ENCODE measurements at regions not wholly inside any gene's neighbourhood (a gene's known extent, or its start where the extent isn't known, plus 50 kb on each side); places are given as distances from the start of the nearest gene placed in this dataset.

DNA sequence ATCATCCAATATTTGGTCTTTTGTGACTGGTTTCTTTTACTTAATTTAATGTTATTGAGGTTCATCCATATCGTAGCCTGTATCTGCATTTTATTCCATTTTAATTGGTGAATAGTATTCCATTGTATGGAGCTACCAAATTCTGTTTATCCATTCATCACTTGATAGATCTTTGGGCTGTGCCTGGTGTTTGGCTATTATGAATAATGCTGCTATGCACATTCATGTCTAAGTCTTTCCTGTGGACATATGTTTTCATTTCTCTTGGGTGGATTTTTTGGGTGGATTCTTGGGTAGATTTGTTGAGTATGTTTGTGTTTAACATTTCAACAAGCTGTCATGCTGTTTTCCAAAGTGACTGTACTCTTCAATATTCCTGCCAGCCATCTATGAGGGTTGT, 52.5 kb upstream of the NEDD4L start:
- FAIRE-seq, result no peak

DNA sequence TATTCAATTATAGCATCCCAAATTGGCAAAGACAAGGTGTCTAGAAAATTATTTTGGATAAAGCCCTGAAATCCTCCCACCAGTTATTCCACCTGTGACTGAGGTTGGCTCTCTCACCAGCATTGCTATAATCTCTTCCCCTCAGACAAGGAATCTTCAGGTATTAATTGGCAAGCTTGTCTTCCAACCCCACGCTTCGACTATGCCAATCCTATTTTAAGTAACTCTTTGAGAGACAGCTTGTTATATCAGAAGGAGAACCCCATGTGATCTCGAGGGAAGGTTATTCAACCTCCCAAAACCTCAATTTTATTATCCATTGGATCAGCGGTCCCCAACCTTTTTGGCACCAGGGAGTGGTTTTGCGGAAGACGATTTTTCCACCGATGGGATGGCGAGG, 54.5 kb upstream of the NEDD4L start:
- no peak for FAIRE-seq

DNA sequence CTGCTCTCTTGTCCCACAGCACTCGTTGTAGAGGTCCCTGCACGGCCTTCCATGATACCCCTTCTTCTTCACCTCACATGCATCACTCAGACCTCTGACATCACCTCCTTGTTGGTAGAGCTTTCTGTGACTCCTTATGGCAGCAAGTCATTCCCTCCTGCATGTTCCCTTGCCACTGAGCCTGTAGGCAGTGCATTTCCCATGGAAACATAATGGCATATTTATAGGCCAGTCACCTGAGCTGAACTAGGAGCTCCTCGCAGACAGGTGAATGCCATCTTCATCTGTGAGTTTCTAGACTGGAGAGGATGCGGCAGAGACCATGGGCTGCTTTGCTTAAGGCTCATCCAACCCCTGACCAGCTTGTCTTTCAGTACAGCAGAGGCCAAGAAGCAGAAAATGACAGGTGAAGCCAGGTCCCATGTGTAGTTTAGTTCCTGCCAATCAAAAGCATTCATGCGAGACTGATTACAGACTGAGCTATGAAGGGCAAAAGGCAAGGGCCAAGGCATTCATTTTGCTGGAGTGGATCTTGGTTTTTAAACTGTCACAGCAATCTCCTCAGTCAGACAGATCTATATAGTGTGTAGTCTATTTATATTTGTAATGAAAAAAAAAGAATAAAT, 59.4 kb upstream of the NEDD4L start:
- no peak for FAIRE-seq

DNA sequence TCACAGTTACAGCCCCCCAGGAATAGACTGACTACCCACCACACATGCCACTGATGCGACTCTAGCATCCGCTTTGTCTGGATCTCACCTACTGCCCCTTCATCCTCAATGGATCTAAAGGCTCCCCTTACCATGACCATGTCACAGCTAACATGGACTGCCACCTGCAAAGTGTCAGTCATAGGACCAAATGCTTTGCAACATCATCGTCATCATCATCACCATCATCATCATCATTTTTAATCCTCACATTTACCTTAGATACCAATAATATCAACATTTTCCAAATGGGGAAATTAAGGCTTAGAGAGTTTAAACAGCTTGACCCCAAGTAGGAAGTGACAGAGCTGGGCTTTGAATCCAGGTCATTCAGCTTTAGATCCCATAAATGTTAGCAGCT, 60.1 kb upstream of the NEDD4L start:
- no peak for FAIRE-seq

DNA sequence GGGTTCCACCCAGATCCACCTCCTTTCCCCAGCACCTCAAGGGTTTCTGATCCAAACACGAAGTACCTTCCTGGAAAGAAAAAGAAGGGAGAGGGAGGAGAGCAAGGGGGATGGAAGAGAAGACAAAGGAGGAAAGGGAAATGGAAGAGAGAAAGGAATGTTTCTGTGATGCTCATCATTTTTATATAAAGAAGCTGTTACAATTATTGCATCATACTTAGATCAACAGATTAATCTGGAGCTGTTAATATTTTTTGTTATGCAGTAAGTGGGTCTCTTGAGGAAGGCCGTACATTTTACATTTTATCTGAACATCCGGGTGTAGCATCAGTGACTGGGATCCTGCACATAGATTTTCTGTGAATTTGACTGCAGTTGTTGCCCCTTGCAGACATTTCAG, 60.6 kb upstream of the NEDD4L start:
- FAIRE-seq, result no peak

DNA sequence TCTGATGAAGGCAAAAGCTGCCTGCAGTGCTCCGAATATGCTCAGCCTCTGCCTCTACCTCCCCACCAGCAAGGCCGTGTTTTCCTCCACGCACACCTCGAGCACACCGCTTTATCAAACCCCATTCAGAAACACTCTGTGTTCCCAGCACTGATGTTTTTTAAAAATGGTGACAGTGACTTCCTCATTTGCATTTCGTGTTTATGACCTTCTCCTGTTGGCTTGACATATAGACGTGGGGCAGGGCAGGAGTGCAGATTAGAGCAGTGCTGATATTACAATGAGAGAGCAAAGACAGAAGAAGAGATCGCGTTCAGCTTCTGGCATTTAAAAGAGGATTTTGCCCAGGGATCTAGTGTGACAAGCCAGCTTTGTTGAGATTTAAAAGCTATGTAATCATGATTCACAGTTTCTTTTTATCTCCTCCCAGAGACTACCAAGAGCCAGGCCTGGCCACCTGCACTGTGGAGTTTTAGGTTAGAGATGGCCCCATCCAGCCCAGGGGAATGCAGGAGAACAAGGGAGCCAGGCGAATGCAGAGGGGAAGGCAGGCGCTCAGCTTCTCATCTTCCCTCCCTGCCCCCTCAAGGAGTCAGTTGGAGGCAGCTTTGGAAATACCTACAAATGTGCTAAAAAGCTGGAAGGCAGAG, 61.5 kb upstream of the NEDD4L start:
- FAIRE-seq, result no peak

DNA sequence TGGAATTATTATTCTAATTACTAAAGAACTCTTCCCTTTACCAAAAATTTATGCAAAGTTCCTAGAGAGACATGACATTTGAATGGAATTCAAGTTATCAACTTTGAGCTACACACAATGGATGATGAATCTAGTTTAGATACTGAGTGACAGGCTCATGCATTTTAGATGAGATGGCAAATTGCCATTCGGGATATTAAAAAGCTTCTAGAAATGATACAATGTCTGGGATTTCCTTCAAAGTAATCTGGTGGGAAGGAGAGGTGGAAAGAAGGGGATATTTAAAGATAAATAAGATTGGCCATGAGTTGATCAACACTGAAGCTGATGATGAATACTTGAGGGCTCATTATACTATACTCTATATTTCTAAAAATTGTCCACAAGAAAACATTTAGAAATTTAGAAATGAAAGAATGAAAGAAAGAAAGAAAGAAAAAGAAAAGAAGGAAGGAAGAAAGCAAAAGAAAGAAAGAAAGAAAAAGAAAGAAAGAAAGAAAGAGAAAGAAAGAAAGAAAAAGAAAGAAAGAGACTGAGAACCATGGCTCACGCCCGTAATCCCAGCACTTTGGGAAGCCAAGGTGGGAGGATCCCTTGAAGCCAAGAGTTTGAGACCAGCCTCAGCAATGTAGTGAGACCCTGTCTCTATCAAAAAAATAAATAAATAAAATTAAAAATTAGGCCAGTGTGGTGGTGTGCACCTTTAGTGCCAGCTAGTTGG, 62.6 kb upstream of the NEDD4L start:
- no peak for FAIRE-seq

DNA sequence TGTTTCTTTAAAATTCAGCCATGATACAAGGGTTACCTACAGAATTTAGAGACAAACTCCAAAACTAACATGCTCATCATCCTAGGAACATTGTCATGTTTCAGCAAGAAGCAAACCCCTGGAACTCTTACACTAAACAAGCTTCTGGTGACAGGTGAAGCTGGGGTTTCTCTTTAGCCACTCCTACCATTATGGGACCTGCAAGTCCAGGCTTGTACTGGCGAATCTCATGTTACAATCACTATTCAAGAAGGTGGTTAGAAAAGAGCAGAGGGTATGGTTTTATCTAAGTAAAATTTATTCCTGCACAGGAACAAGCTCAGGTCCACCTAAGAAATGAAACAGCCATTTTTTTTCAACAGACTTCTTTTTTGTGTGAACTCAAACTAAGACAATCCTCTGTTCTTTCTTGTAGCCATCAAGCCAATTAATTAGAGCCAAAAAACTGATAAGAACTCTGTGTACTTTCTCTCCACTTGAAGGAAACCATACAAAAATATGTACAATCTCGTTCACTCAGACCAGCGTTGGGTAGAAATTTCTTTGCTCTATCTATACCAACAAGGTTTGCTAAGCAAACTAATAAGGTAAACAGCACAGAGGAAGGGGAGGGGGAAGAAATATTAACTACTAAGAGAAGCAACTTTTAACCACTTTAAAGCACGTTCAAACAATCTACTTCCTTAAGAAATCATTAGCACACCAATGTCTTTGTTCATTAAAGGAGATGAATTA, 63.3 kb upstream of the NEDD4L start:
- FAIRE-seq, result no peak

DNA sequence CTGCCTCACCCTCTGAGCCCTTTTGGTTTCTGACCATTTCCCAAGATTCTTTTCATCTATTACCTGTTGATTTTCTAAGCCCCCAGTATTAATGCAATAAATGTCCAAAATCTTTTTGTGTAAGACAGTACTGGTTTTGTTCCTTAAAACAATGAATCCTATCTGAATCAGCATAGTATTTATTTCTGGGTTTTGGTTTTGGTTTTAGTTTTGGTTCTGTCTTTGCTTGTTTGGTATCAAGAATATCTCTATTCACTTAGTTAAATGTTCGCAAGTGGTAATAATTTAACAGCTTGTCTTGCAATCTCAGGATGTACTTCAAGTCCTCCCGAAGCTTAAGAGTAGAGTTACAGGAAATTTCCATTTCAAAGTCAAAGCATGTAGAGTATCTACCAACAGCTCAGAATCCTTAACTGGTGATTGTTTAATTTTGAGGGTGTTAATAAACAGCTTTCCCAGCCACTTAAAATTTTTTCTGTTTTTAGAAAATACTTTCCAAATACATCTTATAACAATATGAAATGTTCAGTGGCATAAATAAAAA, 67.7 kb upstream of the NEDD4L start:
- FAIRE-seq, result no peak

DNA sequence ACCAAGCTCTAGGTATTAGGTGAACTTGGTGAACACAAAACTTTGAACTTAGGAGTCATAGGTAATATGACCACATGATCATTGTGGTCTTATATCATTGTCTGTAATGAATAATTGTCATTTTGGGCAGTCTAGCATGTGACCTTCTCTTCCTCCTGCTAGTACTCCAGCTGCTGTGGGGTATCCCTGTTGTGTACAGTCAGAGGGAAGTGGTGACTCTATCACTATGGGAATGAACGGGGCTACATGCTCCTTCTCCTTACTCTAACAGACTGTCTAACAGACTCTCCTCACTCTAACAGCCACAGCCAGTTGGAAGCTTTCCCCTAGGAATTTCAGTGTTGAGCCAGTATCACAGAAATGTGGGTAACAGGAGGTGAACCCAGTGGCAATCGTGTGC, 68.2 kb upstream of the NEDD4L start:
- FAIRE-seq, result no peak

DNA sequence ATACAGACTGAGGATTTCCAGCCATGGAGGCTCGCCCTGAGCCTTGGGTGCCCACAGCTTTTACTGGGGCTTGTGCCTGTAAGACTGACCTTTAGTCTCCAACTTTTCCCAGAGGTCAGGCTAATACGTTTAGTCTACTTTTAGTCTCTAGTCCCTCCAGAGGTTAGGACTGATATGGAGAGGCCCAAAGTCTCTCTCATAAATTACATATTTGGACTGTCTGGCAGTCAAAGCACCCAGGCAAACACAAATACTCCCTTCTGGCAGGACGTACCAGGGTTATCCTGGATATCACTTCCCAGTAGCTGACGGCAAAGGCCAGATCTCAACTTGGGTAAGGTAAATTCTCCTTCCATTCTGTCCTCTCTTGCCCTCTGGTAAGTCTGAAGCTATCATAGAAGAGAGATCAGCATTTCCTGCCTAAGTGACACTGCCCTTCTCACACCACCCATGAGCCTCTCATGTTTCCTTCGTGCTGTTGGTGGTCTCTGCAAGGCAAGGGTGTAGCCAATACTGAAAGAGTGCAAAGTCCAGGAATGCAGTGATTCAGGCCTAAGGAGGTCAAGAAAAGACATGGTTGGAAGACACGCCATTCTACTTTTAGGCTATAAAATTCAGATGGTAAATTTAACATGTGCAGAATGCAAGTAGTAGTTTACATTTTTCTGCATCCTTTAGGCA, 69.3 kb upstream of the NEDD4L start:
- FAIRE-seq, result no peak

DNA sequence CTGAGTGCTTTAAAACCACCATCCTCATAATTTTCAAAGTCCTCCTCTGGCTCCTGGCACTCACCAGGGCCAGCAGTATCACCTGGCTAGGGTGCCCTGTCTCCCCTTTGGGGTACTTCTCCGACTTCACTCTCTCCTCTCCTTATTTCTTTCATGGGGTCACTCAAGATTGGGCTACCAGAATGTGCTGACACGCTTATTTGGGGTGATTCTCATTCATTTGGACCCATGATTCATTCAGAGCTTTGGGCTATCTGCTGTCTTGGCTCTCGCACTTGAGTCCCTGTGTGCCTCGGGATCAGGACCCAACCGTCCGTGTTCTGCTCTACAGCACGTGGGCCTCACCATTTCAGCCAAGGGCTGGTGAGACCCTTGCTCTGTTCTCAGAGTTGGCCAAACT, 70.1 kb upstream of the NEDD4L start:
- FAIRE-seq, result no peak

DNA sequence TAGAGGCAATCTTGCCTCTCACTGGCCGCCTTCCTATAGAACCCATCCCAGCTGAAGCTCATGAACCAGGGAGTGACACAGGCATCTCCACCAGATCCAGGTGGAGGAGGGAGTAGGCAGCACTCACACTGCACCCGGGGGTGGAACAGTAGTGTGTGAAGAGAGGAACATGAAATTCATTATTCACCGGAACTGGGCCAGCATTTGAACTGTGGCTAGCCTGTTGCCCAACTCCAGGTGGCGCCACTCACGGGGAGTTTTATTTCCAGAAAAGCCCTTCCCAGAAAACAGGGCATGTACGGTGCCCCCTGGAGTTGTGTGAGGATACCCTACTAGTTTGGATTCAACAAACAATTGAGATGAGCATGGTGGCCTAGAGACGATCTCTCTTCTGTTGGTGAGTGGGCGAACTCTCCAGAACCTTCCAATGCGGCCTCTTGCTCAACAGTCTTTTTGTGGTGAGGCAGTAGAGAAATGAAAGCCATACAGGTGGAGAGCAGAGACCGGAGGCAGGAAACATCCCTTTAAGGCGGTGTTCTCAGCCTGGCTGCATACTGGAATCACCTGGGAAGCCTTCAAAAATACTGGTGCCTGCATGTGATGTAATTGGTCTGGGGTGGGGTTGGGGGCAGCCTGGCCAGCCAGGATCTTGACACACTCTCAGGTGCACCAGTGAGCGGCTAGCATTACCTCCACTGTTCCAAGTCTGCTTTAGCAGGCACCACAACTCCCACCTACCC, 73.5 kb upstream of the NEDD4L start:
- FAIRE-seq, result no peak

DNA sequence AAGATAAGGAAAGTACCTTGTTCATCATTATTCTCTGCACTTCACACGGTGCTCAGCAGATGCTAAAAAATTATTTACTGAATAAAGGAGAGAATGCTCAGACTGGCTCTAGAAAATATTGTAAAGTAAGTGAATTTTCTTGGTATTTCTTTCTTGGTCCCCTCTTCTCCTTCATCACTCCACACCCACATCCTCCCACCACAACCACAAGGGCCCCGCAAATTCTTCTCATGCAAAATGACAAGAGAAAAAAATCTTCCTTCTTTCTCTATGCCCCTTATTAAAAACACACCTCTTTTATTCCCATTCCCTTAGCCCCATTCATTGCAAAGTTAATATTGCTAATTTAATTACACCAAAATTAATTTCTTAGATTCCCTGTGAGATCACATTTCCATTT, 74.2 kb upstream of the NEDD4L start:
- no peak for FAIRE-seq

DNA sequence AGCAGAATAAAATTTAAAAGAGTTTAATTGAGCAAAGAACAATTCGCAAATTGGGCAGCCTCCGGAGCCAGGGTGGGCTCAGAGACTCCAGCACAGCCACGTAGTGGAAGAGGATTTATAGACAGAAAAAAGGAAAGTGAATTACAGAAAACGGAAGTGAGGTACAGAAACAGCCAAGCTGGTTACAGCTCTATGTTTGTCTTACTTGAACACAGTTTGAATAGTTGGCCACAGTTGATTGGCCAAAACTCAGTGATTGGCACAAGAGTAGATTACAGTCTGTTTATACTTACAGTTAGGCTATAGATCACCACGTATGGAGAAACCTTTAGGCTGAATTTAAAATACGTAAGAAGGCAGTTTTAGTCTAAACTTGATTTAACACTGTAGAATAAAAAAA, 78.8 kb upstream of the NEDD4L start:
- no peak for FAIRE-seq

DNA sequence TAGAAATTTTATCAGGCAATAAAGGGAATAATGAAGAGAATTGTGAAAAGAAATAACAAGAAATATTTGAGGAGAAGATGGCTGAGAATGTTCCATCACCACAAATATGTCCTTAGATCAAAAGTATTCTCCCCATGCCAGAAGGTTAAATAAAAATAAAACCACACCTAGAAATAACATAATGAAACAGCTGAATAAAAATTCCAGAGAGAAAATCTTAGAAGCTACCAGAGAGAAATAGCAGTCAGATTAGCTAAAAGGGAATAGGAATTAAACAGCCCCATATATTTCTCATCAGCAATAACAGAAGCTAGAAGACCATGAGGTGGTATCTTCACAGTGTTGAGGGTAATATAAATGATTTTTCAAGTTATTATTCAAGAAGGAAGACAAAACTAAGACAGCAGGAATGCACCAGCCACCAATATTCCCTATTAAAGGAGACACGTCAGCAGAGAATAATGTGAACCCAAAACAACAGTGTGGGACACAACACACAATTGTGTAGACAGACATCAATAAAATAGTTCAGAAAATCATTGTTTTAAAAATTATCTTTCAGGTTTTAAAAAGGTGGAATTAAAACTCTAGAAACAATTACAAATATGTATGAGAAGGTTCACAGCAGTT, 82.0 kb upstream of the NEDD4L start:
- no peak for FAIRE-seq

DNA sequence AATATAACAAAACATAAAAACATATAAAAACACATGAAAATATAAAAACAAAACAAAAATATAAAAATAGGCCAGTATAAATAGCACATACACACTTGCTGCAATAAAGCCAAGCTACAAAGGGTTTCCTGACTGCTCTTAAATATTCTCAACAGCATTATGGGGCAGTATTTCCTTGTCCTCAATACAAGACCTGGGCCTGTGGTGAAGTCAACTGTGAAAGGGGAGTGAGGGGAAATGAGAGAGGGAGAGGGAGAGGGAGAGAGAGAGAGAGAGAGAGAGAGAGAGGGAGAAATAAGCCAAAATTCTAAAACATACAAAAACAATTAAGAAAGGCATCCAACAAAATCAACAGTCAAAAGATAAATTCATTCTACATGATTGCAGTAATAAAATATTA, 82.6 kb upstream of the NEDD4L start:
- FAIRE-seq, result no peak

DNA sequence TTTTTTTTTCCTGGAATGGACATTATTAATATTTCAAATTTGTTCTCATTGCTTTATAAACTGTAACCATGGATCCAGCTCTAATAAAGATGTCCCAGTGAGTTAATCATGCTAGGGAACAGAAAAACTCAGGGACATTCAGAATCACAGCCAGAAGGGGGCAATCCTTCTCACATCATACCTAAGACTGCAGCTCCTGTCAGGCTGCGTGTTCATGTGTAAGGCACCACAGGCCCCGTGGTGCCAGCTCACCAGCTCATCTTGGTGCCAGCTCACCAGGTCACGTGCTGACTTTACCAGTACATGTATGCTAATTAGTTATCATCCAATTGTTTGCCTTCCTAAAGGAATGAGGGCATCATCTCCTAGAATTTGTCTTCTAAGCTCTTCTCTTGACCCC, 84.7 kb upstream of the NEDD4L start:
- peak; percentile 17 for FAIRE-seq

DNA sequence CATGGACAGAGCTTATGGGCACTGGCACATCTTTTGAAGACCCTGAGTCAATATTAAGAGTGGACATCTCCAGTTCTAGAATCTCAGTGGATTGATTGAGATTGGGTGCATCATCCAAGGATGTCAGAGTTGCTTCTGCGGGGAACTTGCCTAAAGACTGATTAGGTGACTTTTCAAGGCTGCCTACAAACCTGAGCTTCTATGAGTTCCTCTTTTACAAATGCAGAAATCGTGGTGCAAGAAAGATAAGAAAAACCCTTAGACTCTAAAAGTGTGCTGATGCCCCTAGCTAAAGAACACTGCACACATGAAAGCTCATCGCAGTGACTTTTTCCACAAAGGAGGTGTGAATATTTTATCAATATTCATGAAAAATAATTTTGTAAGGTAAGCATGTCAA, 86.8 kb upstream of the NEDD4L start:
- FAIRE-seq, result no peak

DNA sequence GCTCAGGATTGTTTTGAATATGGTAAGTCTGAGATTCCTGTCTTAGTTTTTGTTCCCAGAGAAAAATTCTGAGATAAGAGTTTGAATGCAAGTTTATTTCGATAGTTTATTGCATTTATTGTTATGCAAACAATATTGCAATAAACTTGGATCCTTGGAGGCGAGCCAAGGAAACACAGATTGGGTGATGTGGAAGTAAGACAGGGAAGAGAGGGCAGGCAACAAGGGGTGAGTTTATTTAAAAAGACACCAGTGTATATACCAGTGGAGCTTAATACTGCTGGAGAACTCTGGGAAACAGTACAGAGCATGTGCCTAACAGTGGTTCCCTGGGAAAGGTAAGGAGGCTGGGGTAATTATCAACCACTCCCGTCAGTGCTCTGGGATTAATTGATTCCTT, 87.5 kb upstream of the NEDD4L start:
- FAIRE-seq, result no peak

DNA sequence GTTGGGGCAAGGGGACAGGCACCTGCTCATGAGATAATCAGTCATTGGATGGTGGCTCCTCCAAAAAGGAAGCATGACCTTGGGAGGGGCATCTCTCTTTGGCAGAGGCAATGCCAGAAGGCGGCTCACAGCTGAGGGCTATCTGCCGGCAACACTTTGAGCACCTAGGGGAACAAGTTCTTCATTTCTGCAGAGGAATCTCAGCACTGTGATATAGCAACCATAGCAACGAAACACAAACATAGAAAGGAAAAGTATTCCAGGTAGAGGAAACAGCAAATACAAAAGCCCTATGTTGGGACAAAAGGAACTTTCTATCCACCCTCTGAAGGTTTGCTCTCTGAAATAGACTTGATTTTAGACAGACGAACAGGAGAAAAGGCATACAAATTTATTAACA, 89.1 kb upstream of the NEDD4L start:
- no peak for FAIRE-seq

DNA sequence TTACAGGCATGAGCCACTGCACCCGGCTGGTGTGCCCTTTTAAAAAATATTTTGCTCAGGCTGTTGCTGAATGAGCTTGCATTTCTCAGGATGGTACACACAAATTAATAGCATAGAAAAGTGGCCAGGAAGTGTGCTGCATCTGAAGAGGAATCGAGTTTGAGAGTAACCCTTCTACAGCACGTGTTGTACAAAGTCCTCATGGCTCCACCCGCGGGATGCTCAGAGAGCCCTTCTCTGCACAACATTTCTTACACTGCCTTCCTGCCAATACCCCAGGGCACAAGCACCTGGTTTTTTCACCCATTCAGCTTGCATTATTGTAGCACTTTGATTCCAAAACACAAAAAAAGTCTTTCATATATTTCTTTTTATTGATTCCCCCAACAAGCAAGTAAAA, 90.1 kb upstream of the NEDD4L start:
- no peak for FAIRE-seq

All from islet of Langerhans (tissue), 1 donor.